GM12892 (cell line): ENCODE measurements at regions not wholly inside any gene's neighbourhood (a gene's known extent, or its start where the extent isn't known, plus 50 kb on each side); places are given as distances from the start of the nearest gene placed in this dataset.

Experiments
- POLR2A ChIP-seq: IDR thresholded peaks from 2 replicates; pipeline ENCODE4 v1.6.1; 2011; ENCODE audit warnings: low read depth, low read length, control low read depth
- POLR2AphosphoS5 ChIP-seq: IDR thresholded peaks from 2 replicates; pipeline ENCODE4 v1.6.1; 2011; ENCODE audit warnings: low read depth, low read length, control low read depth

DNA sequence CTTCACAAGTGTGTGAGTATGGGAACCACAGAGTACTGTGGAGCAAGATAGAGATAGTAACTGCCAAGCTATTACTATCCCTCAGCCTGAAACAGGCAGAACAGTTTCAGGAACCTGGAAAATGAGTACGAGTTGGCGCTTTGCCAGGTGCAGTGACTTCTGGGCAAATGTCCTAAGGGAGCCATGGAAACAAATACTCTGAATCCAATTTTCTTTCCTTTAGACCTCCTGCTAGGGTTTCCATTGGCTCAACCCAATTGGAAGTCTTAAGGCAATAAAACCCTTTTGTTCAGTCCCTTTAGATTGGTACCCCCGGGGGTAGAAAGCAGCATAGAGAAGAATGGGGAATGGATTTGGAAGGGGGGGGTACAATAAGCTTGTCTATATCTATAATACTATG is 205.0 kb upstream of the EPHA7 start:
- TF ChIP-seq POLR2A (no peak), POLR2AphosphoS5 (no peak)
